Keratinocyte (primary cell): ENCODE measurements at regions not wholly inside any gene's neighbourhood (a gene's known extent, or its start where the extent isn't known, plus 50 kb on each side); places are given as distances from the start of the nearest gene placed in this dataset.

Source experiments
- CTCF ChIP-seq, 3 experiments: IDR thresholded peaks in 1 of 3; conservative IDR thresholded peaks in 1 of 3; optimal IDR thresholded peaks in 1 of 3; 2 replicates in 2 of 3; 3 replicates in 1 of 3; pipeline versions ENCODE3 to v1.5.1; 2011; ENCODE audit warnings: low read length in 3 of 3, mild to moderate bottlenecking in 3 of 3, moderate library complexity in 2 of 3, control low read depth in 1 of 3, inconsistent platforms in 1 of 3; ENCODE audit not compliant: insufficient read depth in 2 of 3; ENCODE audit errors: extremely low read depth in 1 of 3
- EZH2 ChIP-seq: IDR thresholded peaks from one replicate; pipeline ENCODE4 v1.6.1; 2012; ENCODE audit warnings: inconsistent platforms, mild to moderate bottlenecking, low read length, moderate library complexity

- TF ChIP-seq CTCF (optimal IDR thresholded peaks at IDR 0.05 in 1 of 3, IDR thresholded peaks at IDR 0.05 in 1 of 3, conservative IDR thresholded peaks at IDR 0.05 in 1 of 3; ENCODE audit: extremely low read depth in 1 of 3, insufficient read depth in 2 of 3, low read length in 3 of 3), result no peak
- TF ChIP-seq EZH2, result no peak
Measured at GRCh38 chr18:40346146-40346545, 1608.9 kb upstream of the PIK3C3 start.
